ENCODE measurements at regions not wholly inside any gene's neighbourhood (a gene's known extent, or its start where the extent isn't known, plus 50 kb on each side); places are given as distances from the start of the nearest gene placed in this dataset.

DNA sequence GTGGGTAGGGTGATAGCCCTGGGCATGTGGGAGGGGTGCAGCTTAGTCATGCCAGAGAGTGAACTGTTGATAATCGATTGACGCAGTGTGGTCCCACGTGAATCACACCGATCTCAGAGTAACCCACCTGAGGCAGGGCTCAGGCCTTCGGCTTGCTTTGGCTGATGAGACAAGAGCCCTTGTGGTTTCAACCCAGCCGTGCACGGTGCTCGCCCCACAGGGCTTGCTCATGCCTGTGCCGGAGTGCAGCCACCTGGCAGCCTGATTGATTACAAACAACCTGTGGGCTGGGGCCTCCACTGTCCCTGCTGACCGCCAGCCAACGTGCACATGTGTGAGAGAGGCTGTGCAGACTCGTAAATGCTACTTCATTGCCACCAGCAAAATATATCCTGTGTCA is 144.9 kb upstream of the ADARB2 start:
- H2AFZ ChIP-seq (ENCODE audit: low read length): no peak overlapping the region
- no peak for DNase-seq (ENCODE audit: low spot score)
- peaks cover 6% of the 10 kb centered on the region; the same call in 1 of the 2 replicates for H3K9me3 ChIP-seq (ENCODE audit: low read length)
- no peaks in the 10 kb centered on the region for H3K79me2 ChIP-seq (ENCODE audit: insufficient read depth, low read depth, low read length)
- no peaks in the 10 kb centered on the region for H3K36me3 ChIP-seq (ENCODE audit: insufficient read depth, low read length)
- H4K20me1 ChIP-seq (ENCODE audit: insufficient read depth, low read length): no peaks in the 10 kb centered on the region
- CTCF ChIA-PET (ENCODE audit: unreplicated experiment): no interaction called here
- intact Hi-C loops (cut with micrococcal nuclease; ENCODE audit: unreplicated experiment): no loop called here
- no peaks in the 10 kb centered on the region for H3K9me2 ChIP-seq (ENCODE audit: insufficient read depth, low read length)
- TF ChIP-seq, protein P1, sequence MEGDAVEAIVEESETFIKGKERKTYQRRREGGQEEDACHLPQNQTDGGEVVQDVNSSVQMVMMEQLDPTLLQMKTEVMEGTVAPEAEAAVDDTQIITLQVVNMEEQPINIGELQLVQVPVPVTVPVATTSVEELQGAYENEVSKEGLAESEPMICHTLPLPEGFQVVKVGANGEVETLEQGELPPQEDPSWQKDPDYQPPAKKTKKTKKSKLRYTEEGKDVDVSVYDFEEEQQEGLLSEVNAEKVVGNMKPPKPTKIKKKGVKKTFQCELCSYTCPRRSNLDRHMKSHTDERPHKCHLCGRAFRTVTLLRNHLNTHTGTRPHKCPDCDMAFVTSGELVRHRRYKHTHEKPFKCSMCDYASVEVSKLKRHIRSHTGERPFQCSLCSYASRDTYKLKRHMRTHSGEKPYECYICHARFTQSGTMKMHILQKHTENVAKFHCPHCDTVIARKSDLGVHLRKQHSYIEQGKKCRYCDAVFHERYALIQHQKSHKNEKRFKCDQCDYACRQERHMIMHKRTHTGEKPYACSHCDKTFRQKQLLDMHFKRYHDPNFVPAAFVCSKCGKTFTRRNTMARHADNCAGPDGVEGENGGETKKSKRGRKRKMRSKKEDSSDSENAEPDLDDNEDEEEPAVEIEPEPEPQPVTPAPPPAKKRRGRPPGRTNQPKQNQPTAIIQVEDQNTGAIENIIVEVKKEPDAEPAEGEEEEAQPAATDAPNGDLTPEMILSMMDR (conservative IDR thresholded peaks at IDR 0.05; ENCODE audit: low read length): no peak
- no peak for TF ChIP-seq EZH2phosphoT487 (IDR thresholded peaks at IDR 0.05; ENCODE audit: borderline replicate concordance, low read depth, low read length)
- H3K4me1 ChIP-seq (ENCODE audit: insufficient read depth, low read length, poor library complexity, severe bottlenecking): no peaks in the 10 kb centered on the region
- no peak overlapping the region for H3K4me2 ChIP-seq (ENCODE audit: low read length)
- POLR2A ChIA-PET: no interaction called here
- BruUV-seq (replicated peaks): no TSS peak
- no peak overlapping the region for H3K4me3 ChIP-seq (ENCODE audit: low read depth, low read length, poor library complexity, severe bottlenecking)
- H3K27ac ChIP-seq (ENCODE audit: low read depth, low read length, poor library complexity, severe bottlenecking): no peak overlapping the region

DNA sequence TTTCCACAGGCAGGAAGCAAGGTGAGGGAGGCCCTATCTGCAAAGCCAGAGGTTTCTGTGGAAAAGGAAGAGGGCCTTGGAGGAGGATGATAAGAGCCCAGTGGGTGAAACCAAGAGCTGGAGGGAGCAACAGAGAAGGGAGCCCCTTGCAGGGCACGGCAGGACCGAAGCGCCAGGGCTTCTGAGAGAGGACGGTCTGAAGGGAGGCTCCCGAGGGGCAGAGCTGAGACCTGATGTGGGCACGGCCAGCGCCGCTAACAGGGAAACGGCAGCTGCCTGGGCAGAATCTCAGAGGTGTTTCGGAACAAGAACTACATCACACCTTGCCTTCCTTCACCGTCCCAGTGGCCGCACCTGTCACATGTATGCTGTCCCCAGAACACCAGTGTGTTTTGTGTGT is 144.3 kb upstream of the ADARB2 start:
- Histone ChIP-seq H4K20me1 (ENCODE audit: insufficient read depth, low read length) (no peaks in the 10 kb centered on the region), H3K4me3 (ENCODE audit: low read depth, low read length, poor library complexity, severe bottlenecking) (no peak overlapping the region), H3K9me3 (ENCODE audit: low read length) (peaks cover 6% of the 10 kb centered on the region; the same call in 1 of the 2 replicates), H3K36me3 (ENCODE audit: insufficient read depth, low read length) (no peaks in the 10 kb centered on the region), H3K4me1 (ENCODE audit: insufficient read depth, low read length, poor library complexity, severe bottlenecking) (no peaks in the 10 kb centered on the region), H3K27ac (ENCODE audit: low read depth, low read length, poor library complexity, severe bottlenecking) (no peak overlapping the region), H3K9me2 (ENCODE audit: insufficient read depth, low read length) (no peaks in the 10 kb centered on the region), H3K79me2 (ENCODE audit: insufficient read depth, low read depth, low read length) (no peaks in the 10 kb centered on the region), H2AFZ (ENCODE audit: low read length) (no peak overlapping the region), H3K4me2 (ENCODE audit: low read length) (no peak overlapping the region)
- TF ChIP-seq, protein P1 (conservative IDR thresholded peaks at IDR 0.05; ENCODE audit: low read length): no peak
- no peak for TF ChIP-seq EZH2phosphoT487 (IDR thresholded peaks at IDR 0.05; ENCODE audit: borderline replicate concordance, low read depth, low read length)
- intact Hi-C loops (cut with micrococcal nuclease; ENCODE audit: unreplicated experiment): no loop called here
- ChIA-PET POLR2A (no interaction called here), CTCF (ENCODE audit: unreplicated experiment) (no interaction called here)
- DNase-seq (ENCODE audit: low spot score): no peak
- BruUV-seq (replicated peaks): no TSS peak

DNA sequence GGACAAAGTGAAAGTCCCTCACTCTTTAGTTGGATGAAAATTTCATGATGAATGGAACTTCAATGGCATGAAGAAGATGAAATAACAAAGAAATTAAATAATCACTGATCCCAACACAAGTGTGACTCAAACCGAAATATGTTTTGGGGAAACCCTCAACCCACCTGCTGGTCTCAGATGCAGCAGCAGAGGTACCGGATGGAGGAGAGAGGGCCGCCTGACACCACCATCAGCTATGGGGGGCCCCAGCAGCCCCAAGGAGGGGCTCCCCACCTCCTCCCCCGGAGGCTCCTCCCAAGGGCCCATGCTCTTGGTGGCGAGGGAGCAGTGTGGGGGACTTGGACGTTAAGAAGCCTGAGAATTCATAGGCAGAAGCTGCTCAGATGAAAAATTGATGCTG is 137.2 kb upstream of the ADARB2 start:
- POLR2A ChIA-PET: no interaction called here
- intact Hi-C loops (cut with micrococcal nuclease; ENCODE audit: unreplicated experiment): no loop called here
- CTCF ChIA-PET (ENCODE audit: unreplicated experiment): no interaction called here
- Histone ChIP-seq H3K36me3 (ENCODE audit: insufficient read depth, low read length) (no peaks in the 10 kb centered on the region), H3K9me2 (ENCODE audit: insufficient read depth, low read length) (no peaks in the 10 kb centered on the region), H3K4me2 (ENCODE audit: low read length) (no peak overlapping the region), H3K4me1 (ENCODE audit: insufficient read depth, low read length, poor library complexity, severe bottlenecking) (no peaks in the 10 kb centered on the region), H3K4me3 (ENCODE audit: low read depth, low read length, poor library complexity, severe bottlenecking) (no peak overlapping the region), H4K20me1 (ENCODE audit: insufficient read depth, low read length) (no peaks in the 10 kb centered on the region), H3K79me2 (ENCODE audit: insufficient read depth, low read depth, low read length) (no peaks in the 10 kb centered on the region), H3K9me3 (ENCODE audit: low read length) (no peaks in the 10 kb centered on the region), H3K27ac (ENCODE audit: low read depth, low read length, poor library complexity, severe bottlenecking) (no peak overlapping the region), H2AFZ (ENCODE audit: low read length) (no peak overlapping the region)
- no peak for DNase-seq (ENCODE audit: low spot score)
- no TSS peak for BruUV-seq (replicated peaks)
- no peak for TF ChIP-seq EZH2phosphoT487 (IDR thresholded peaks at IDR 0.05; ENCODE audit: borderline replicate concordance, low read depth, low read length)
- TF ChIP-seq, protein P1 (conservative IDR thresholded peaks at IDR 0.05; ENCODE audit: low read length): no peak
